ENCODE measurements at regions not wholly inside any gene's neighbourhood (a gene's known extent, or its start where the extent isn't known, plus 50 kb on each side); places are given as distances from the start of the nearest gene placed in this dataset.

- DNase-seq (ENCODE audit: low read depth in 2 of 2): no peak
These were observed 216.6 kb downstream of the SH3BP4 start for GRCh38 chr2:235168174-235168979.

DNA sequence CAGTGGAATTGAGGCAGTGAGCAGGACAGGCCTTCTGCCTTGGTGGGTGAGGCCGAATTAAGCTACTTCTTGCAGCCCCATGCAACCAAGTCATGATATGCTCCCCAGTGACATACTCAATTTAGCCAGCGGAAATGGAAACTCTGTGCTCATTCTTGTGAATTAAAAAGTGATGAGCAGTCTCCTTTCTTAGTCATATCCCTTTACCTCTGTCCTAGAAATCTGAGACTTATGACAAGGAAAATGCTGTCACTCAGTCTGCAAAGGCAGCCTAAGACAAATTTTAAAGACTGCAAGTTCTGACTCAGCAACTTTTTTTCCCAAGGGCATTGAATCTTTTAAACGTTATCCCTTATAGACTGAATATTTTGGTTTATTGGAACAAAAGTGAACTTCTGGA is 218.2 kb downstream of the SH3BP4 start:
- peak; percentile 43 for DNase-seq (ENCODE audit: low read depth in 2 of 2)

DNA sequence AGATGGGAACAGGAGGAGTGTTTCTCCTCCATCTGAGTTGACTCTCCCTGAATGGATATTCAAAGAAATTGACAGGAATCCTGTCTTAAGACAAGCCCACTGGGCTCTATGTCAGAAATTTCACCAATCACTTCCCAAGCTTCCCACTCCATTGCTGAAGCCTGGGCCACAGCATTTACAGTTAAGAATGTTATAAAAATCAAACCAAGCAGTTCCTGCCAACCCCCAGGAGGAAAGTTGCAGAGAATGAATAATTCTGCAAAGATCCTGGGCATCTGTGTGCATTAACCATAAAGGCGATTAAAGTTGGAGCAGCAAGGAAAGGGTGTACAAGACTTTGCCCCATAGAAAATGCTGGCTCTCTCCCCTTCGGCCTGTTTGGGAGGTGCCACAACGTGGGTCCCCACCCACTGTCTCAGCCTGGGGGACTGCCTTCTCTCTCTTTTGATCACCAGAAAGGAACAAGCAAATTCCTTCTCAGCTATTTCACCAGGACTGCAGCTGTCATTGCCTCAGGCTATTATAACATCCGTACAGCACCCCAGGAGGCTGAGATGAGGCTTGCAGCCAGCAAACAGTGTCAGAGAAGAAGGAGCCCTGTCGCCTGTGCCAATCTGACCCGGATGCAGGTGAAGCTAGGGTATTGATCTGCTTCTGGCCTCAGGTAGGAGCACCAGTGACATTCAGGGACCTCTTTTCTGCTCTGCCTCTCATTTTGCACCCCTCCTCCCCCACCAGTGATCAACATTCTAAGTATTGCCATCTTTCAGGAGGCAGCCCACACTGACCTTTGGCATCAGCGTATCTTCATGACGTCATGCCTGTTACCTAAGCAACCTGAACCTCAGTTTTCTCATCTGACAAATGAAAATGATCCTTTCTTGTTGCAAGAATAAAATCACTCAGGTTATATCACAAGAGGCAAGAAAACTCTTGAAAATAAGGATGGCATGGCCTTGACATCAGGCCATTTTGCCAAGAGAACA is 219.0 kb downstream of the SH3BP4 start:
- peak; percentile 47 to 54 for DNase-seq (ENCODE audit: low read depth in 2 of 2)

DNA sequence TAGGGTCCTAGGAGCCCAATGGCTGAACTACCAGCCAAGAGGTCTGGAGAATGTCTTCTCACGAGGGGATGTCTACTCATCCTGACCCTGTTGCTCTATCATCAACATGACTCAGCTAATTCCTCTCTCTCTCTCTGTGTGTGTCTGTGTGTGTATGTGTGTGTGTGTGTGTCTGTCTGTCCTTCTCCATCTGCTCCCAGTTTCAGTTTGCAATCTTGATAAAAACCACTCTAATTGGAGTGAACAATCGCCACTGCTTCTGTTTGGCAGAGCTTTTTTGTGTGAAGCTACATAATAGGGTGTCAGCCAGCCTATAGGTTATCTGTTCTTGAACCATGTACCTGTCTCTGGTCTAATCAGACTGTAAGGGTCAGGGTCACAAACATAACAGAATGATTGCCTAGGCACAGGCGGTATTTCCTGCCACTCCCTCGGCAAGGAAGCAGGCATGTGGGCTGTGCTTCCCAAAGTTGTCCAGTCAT is 219.8 kb downstream of the SH3BP4 start:
- DNase-seq (ENCODE audit: low read depth in 2 of 2): peak; percentile 67 to 68

DNA sequence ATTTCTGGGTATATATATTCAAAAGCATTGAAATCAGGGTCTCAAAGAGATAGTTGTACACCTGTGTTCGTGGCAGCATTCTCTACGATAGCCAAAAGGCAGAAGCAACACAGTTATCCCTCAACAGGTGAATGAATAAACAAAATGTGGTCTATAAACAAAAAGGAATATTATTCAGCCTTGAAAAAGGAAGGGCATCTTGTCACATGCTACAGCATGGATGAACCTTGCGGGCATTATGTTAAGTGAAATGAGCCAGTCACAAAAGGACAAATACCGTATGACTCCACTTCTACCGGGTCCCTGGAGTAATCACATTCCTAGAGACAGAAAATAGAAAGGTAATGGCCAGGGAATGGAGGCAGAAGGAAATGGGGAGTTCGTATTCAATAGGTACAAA is 228.8 kb downstream of the SH3BP4 start:
- no peak for DNase-seq (ENCODE audit: low read depth in 2 of 2)

- DNase-seq (ENCODE audit: low read depth in 2 of 2): no peak
These were observed 232.0 kb downstream of the SH3BP4 start for GRCh38 chr2:235183786-235184185.

DNA sequence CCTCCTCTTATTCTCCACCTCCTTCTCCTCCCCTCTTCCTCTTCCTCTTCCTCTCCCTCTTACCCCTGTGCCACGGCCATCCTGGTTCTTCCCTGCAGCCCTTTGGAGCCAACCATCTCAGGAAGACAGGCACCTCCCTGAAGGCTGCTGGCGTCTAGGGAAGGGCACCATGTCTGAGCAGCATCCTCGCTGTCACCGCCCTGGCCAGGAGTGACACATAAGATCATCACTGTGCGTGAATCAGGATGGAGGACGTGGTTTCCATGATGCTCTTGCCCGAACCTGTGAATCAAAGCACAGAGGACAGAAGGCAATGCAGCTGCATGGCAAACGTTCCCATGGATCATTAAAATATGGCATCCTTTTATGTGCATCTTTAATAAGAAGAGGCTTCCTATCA is 236.0 kb downstream of the SH3BP4 start:
- DNase-seq (ENCODE audit: low read depth in 2 of 2): no peak

DNA sequence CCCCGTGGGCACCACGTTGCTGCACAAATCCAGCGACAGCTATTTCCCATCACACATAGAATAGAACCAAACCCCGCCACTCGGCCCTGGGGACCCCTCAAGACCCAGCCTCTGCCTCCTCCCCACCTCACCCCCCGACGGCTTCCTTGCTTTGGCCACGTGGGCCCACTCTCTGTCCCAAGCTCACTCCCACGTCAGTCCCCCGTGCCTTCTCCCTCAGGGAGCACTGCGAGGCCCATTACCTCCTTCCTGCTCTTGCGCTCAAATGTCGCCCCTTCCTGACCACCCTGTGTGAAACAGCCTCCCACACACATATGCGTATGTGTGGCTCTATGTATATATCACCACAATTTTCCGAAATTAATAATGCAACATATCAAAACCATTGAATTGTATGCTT is 239.7 kb downstream of the SH3BP4 start:
- no peak for DNase-seq (ENCODE audit: low read depth in 2 of 2)

DNA sequence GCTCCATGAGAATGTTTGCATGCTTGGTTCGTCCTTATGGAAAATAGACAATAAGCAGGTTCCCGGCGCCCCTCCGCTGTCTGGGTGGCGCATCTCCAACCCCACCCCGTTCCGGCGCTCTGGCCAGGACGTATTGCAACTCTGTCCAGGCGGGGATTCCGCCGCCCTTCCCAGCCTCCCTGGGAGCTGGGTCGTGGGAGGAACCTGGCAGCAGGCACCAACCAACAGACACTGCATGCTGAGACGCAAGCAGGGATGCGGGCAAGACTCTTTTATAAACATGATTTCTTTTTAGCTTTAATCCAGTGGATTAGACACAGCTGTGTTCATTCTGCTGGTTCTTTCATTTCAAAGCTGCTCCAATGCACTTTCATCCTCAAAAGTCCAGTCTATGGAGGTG is 240.2 kb downstream of the SH3BP4 start:
- no peak for DNase-seq (ENCODE audit: low read depth in 2 of 2)

GRCh38 chr2:235194351-235194750 is 242.5 kb downstream of the SH3BP4 start:
- no peak for DNase-seq (ENCODE audit: low read depth in 2 of 2)

- DNase-seq (ENCODE audit: low read depth in 2 of 2): no peak
These were observed 243.0 kb downstream of the SH3BP4 start for GRCh38 chr2:235194836-235195235.

- DNase-seq (ENCODE audit: low read depth in 2 of 2): no peak
These were observed 244.1 kb downstream of the SH3BP4 start for GRCh38 chr2:235195921-235196320.

- DNase-seq (ENCODE audit: low read depth in 2 of 2): no peak
These were observed 247.3 kb downstream of the SH3BP4 start for GRCh38 chr2:235199128-235199527.

GRCh38 chr2:235200216-235200615 is 248.4 kb downstream of the SH3BP4 start:
- no peak for DNase-seq (ENCODE audit: low read depth in 2 of 2)

- DNase-seq (ENCODE audit: low read depth in 2 of 2): no peak
These were observed 249.9 kb downstream of the SH3BP4 start for GRCh38 chr2:235201756-235202155.

DNA sequence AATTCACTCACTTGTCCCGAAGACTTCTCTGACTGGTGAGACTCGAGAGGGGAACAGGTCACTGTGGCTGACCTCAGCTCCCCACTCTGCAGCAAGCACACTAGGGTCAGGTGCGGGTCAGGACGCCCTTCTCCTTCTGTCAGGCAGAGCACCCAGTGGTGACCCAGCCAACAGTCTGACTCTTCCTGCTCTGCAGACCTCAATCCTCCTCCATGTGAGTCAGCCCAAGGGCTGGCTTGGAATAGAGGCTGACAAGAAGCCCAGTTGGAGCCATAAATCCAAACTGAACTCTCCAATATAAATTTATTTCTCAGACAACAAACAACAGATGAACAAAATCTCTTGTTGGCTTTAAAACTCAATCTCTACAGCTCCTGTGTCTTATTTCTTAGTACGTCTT is 253.1 kb downstream of the SH3BP4 start:
- DNase-seq (ENCODE audit: low read depth in 2 of 2): no peak

GRCh38 chr2:235206399-235206798 is 254.6 kb downstream of the SH3BP4 start:
- no peak for DNase-seq (ENCODE audit: low read depth in 2 of 2)

- no peak for DNase-seq (ENCODE audit: low read depth in 2 of 2)
These were observed 255.3 kb downstream of the SH3BP4 start for GRCh38 chr2:235206980-235207579.

- no peak for DNase-seq (ENCODE audit: low read depth in 2 of 2)
These were observed 259.2 kb downstream of the SH3BP4 start for GRCh38 chr2:235211056-235211455.

DNA sequence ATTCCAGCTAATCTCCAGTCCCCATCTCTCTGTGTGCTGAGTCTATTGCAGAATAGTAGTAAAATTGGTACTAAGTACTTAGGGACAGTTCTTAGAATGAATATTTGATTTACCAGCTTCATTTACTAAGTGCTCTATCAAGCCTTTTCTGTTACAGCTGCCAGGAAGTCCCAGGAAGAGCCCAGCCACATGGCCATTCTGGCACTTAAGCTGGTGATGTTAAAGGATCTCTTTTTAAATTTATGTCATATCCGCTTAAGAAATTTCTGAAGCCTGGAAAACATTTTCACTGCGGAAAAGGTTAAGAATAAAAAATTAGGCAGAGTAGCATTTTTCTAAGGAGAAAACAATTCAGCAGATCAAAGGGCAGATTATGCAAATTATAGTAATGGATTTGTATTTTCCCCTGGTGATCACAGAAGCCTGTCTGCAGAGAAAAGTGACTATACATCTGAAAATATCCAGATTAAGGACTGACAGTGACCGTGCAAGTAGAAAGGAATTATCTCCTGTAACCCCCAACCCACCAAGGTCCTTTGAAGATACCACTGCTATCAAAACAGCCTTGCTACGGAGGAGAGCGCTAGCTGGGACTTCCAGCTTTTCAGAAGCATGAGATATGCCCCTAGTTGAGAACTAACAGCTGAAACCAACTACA is 260.8 kb downstream of the SH3BP4 start:
- DNase-seq (ENCODE audit: low read depth in 2 of 2): no peak

GRCh38 chr2:235215248-235215647 is 263.4 kb downstream of the SH3BP4 start:
- DNase-seq (ENCODE audit: low read depth in 2 of 2): no peak

GRCh38 chr2:235216901-235217300 is 265.1 kb downstream of the SH3BP4 start:
- peak in 1 of 2 experiments; percentile 17 for DNase-seq (ENCODE audit: low read depth in 2 of 2)
